NCI-H1694 treated with DMSO at 0.1 percent for 48 hours (cell line): ENCODE measurements at regions not wholly inside any gene's neighbourhood (a gene's known extent, or its start where the extent isn't known, plus 50 kb on each side); places are given as distances from the start of the nearest gene placed in this dataset.

Experiments used
- DNase-seq: peaks from one replicate; lab custom pipeline; 2025; lab: John Stamatoyannopoulos, UW

- no peak for DNase-seq
Observed at GRCh38 chr6:54991761-54992330, 145.3 kb downstream of the FAM83B start.

- no peak for DNase-seq
Observed at GRCh38 chr6:54992789-54993188, 146.2 kb downstream of the FAM83B start.

DNA sequence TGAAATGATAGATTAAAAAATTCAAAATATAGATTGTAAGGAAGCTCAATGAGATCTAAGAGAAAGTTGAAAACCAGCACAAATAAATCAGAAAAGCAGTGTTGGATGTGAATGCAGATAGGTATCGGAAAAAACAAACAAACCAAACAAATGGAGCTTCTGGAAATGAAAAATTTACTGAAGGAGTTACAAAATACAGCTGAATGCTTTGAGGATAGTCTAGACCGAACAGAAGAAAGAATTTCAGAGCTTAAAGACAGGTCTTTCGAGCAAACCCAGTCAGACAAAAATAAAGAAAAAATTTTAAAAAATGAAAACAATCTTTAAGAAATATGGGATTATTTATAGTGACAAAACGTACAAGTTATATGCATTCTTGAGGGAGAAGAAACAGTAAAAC, 146.7 kb downstream of the FAM83B start:
- DNase-seq, result no peak

- DNase-seq, result no peak
Observed at GRCh38 chr6:54993948-54994347, 147.4 kb downstream of the FAM83B start.

- no peak for DNase-seq
Observed at GRCh38 chr6:54998576-54998975, 152.0 kb downstream of the FAM83B start.

- no peak for DNase-seq
Observed at GRCh38 chr6:55003719-55004430, 157.3 kb downstream of the FAM83B start.

DNA sequence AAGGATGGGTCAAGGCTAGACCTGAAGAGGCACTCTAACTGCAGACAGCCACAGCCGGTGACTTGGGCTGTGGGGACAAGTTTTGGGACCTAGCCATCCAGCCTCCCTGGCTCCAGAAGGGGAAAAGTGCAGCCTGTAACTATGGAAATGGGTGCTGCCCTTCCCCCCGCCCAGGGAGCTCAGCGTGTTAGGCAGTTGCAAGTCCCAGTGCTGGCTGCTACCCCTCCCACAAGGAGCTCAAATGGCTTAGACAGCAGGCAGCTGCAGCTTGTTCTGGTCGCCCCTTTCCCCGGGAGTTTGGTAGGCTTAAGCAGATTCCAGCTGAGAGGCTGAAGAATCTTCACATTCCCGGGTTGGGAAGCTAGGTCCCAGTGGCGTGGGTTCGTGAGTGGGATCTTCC, 162.6 kb downstream of the FAM83B start:
- no peak for DNase-seq

DNA sequence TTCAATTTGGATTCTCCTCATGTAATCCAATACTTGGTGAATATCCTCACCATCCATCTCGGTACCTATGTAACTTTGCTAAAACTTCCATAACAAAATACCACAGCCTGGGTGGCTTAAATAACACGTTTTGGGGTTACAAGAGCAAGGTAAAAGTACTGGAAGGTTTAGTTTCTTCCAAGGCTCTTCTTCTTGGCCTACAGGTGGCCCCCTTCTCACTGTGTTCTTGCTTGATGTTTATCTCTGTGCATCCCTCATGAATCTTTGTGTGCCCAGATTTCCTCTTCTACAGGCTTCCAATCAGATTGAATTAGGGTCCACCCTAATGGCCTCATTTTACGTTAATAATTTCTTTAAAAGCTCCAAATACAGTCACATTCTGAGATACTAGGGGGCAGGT, 163.3 kb upstream of the HCRTR2 start:
- DNase-seq, result no peak

DNA sequence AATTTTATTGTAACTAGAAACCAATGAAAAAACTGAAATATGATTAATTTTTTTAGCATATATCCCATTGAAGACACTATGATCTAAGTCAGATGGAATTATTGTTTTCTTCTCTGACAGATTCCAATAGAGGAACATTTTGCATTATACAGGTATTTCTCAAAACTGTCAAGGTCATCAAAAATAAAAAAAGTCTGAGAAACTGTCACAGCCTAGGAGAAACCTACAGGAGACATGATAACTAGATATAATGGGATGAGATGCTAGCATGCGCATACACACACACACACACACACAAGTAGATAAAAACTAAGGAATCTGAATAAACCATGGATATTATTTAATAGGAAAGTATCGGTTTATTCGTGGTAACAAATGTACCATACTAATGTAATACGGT, 161.9 kb upstream of the HCRTR2 start:
- DNase-seq, result no peak

DNA sequence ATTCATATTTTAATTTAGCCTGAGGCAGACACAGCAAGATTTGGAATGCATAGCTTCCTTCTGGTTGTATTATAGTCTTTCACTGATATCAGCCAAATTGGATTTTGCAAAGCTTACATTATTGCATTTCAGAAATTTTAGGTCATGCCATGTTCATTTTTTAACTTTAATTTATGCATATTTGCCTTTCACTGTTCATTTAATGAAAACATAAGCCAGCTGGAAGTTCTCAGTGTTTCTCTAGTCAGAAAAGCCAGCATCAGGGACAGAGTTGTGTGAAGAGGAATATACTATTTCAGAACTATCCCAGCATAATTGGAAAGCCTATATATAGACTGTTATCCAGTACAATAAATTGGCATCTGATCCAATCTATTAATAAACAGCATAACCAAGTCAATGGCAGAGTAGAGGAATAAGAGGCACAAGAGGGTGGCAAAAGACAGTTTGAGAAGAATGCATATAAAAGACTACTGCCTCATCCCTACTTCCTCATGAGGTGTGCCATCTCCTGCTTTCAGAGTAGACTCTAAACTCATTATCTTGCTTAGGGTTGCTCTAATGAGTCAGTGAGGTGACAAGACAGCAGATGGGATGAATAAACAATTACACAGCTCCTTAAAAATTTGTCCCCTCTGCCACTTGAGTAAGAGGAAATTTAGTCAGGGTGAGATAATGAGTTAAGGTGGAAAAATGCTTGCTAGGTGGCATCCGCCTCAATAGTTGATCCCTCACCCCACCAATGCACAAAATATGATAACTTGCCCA, 159.8 kb upstream of the HCRTR2 start:
- DNase-seq, result no peak

DNA sequence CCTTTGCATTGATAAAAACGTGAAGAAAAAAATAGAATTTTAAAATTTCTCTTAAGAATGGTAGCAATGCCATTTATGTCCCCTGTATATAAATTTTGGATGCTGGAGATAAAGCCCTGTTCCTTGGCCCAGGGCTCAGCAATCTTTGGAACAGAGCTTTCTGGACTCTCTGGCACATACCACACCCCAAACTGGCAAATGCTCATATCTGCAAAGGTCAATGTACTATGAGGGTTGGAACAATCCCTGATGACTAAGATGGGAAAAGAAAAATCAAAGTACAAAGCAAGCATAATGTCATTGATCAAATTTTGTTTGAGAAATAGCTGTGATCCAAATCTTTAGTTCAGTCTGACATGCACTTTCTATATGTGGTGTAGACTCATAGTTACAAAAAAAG, 158.1 kb upstream of the HCRTR2 start:
- no peak for DNase-seq

- DNase-seq, result no peak
Observed at GRCh38 chr6:55017555-55018300, 156.6 kb upstream of the HCRTR2 start.

DNA sequence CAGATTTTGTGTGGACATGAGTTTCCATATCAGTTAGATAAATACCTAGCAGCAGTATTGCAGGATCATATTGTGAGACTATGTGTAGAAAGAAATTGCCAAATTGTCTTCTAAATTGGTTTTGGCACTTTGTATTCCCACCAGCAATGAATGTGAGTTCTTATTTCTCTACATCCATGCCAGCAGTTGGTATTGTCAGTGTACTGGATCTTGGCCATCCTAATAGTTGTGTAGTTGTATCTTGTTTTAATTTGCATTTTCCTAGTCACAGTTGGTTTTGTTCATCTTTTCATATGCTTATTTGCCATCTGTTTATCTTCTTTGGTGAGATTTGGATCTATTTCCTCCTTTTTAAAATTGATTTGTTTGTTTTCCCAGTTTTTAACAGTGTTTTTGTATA, 154.7 kb upstream of the HCRTR2 start:
- DNase-seq, result no peak

DNA sequence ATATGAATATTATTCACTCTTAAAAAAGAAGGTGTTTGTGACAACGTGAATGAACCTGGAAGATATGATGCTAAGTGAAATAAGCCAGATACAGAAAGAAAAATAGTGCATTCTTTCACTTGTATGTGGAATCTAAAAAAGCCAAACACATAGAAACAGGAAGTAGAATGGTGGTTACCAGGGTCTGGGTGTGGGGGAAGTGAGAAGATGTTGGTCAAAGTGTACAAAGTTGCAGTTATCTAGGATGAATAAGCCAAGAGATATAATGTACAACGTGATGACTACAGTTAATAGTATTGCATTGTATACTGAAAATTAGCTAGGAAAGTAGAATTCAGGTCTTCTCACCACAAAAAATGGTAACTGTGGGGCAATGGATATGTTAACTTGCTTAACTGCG, 151.1 kb upstream of the HCRTR2 start:
- no peak for DNase-seq

DNA sequence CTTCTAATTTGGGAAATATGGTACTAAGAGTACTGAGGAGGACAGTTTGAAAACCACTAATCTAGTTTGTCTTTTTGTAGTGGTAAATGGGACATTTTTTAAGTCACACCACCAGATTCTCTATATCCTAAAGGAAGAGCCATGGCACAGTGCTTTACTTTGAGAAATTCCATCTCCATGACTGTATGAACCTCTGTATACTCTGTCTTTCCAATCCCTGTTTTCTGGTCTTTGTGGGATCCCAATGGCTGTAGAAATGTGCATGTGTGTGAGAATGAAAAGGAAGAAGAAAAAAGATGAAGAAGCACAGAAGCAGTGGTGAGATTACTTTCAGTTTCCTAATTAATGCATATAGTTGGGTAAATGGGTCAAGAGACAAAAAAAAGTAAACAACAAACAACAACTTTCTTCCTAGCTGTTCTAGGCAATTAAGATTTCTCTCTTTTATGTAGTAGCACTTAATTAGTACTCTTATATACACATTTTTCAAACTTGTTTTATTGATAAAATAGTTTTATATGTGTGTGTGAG, 141.2 kb upstream of the HCRTR2 start:
- DNase-seq, result no peak

GRCh38 chr6:55034752-55035151, 139.6 kb upstream of the HCRTR2 start:
- DNase-seq, result no peak

GRCh38 chr6:55040102-55040848, 134.0 kb upstream of the HCRTR2 start:
- no peak for DNase-seq

DNA sequence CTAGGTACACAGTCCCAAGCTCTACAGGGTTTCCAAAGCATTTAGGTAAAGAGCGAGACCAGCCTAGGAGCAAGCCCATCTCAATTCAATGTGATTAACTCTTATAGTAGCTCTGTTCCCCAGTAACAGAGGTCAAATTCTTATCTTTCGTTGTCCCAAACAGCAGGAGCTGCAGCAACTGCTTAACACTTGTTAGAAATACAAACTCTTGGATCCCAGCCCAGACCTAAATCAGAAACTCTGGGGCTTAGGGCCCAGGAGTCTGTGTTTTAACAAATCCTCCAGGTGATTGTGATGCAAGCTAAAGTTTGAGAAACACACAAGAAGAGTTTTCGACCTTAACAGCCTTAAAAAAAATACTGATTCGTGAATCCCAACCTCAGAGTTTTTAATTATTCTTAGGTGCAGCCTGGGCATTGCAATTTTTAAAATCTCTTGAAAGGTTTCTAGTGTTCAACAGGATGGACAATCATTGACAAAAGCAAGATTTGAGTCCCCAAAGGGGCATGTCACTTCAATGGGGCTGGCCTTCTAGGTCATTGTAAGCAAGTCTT, 127.4 kb upstream of the HCRTR2 start:
- DNase-seq, result no peak

- DNase-seq, result no peak
Observed at GRCh38 chr6:55047451-55048044, 126.8 kb upstream of the HCRTR2 start.

GRCh38 chr6:55049866-55050265, 124.4 kb upstream of the HCRTR2 start:
- no peak for DNase-seq

DNA sequence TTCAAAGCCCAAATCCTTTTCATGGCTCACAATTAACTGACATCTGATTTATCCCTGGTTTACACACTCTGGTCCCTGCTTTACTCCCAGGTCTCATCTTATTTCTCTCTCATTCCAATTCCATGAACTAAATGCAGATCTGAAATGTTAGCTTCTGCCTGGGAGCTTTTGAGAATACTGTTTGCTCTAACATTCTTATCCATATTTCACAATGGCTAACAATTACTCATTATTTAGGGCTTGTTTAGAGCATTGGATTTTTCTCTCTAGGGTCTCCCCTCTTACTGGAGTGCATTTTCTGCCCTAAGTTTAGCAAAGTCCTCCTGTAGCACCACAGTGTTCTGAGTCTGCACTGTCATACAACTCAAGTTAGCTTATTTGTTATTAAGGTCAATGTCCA, 121.5 kb upstream of the HCRTR2 start:
- DNase-seq, result no peak
